ENCODE measurements at regions not wholly inside any gene's neighbourhood (a gene's known extent, or its start where the extent isn't known, plus 50 kb on each side); places are given as distances from the start of the nearest gene placed in this dataset.

DNA sequence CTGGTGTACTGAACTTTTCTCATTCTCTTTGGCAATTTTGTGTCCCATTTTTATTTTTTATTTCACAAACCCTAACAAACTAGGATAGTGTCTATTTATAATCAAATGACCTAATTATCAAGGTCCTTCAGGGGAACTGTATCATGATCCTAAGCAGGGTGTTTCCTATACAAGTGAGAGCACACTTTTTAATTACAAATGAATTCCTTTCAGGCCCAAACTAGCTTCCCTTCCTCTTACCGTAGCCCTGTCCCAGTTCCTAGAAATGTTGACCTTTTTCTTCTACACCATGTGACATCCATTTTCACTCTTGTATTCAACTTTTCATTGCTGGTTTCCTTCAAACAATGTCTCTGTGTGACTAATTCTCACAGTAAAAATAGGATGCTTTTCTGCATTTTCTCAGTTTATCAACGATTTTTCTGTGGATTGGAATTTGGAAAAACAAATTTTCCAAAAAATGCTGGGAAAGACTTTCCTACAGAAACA lies 411.4 kb downstream of the CCDC91 start:
- Mint-ChIP-seq H3K36me3 (no peaks in the 10 kb centered on the region), H3K27me3 (ENCODE audit: low read depth in 3 of 3) (peaks cover 0 to 2% (median 2%) of the 10 kb centered on the region in 3 donors), H3K9me3 (peaks cover 0 to 11% (median 2%) of the 10 kb centered on the region in 6 donors), H3K4me3 (no peak overlapping the region), H3K27ac (no peak overlapping the region), H3K4me1 (no peaks in the 10 kb centered on the region)
- no peak for DNase-seq

DNA sequence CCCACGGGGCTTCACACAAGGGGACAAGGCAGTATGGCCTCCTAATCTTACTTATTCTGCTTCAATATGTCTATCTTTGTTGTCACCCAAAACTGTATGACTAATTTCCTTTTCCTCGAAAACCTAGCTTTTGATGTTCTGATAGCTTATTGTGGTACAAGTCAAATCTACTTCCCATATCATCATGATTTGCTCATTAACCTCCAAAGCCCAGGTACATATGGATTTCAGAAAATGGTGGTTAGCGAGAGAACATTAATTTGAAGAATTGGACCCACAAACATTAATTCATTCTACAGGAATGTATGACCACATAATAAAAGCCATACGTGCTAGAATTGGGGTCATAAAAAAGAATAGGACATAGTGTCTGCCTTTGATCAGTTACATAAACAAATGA lies 412.5 kb downstream of the CCDC91 start:
- no peak overlapping the region for H3K27ac Mint-ChIP-seq
- peaks cover 5 to 23% (median 11%) of the 10 kb centered on the region in 6 donors for H3K9me3 Mint-ChIP-seq
- no peaks in the 10 kb centered on the region for H3K4me1 Mint-ChIP-seq
- H3K36me3 Mint-ChIP-seq: peaks cover 0 to 5% (median 1%) of the 10 kb centered on the region in 3 donors
- H3K27me3 Mint-ChIP-seq (ENCODE audit: low read depth in 3 of 3): peaks cover 0 to 2% (median 2%) of the 10 kb centered on the region in 3 donors
- H3K4me3 Mint-ChIP-seq: no peak overlapping the region
- DNase-seq: no peak

DNA sequence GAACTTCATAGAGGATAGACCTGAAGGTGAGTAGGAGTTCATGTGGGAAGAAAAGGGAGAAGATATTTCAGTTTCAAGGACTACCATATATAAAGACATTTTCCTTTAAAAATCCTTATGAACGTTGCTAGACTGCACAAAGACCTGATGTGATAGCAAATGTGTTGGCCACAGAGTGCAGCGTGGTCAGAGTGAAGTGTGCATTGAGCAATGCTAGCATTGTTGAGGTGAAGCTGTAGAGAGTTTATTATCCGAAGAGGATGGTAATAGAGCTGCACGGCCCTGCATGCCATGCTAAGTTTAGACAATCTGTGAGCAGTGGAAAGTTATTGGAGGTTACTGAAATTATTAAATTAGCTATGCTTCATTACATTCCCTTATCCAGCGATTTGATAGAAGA lies 413.0 kb downstream of the CCDC91 start:
- no peak for DNase-seq

DNA sequence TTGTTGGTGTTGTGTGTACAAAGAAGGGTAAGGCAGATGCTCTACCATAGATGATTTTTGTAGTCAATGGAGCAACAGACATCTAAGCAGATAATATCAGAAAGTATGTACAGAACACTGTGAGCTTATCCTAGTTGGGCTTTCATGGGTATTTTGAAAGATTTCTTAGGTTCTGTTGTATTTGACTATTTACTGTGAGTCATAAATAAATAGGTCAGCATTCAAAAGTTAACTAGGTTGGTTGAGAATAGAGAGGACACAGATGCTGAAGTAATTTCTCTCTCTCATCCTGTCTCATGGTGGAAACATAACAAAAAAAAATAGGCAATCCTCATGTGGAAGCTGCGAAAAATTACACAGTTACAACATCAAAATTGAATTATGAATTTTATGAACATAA lies 413.5 kb downstream of the CCDC91 start:
- Mint-ChIP-seq H3K36me3 (peaks cover 0 to 5% (median 3%) of the 10 kb centered on the region in 3 donors), H3K27ac (no peak overlapping the region), H3K4me1 (no peaks in the 10 kb centered on the region), H3K4me3 (no peak overlapping the region), H3K27me3 (ENCODE audit: low read depth in 3 of 3) (peaks cover 0 to 8% (median 2%) of the 10 kb centered on the region in 3 donors), H3K9me3 (peaks cover 6 to 33% (median 14%) of the 10 kb centered on the region in 6 donors)
- no peak for DNase-seq

More for the DNA sequence above, 413.0 kb downstream of the CCDC91 start:
- Mint-ChIP-seq H3K27me3 (ENCODE audit: low read depth in 3 of 3) (peaks cover 0 to 6% (median 2%) of the 10 kb centered on the region in 3 donors), H3K4me3 (no peak overlapping the region), H3K9me3 (peaks cover 6 to 28% (median 13%) of the 10 kb centered on the region in 6 donors), H3K27ac (no peak overlapping the region), H3K36me3 (peaks cover 0 to 5% (median 3%) of the 10 kb centered on the region in 3 donors), H3K4me1 (no peaks in the 10 kb centered on the region)

DNA sequence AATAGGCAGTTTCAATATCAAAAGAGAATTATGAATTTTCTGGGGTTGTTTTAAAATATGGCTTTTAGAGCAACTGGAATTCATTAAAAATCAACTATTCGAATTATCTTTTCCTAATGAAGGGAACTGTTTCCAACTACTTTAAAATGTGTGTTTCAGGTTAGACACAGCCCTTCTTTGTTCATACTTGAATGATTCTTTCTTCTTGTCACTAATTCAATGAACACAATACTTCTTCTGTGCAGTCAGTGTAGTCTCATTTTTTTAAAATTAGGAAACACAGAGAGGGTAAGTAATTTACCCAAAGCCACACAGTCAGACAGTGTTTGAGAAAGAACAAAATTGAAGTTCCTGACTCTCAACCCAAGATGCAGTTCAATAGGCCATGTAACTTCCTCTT lies 414.0 kb downstream of the CCDC91 start:
- H3K4me1 Mint-ChIP-seq: no peaks in the 10 kb centered on the region
- H3K36me3 Mint-ChIP-seq: peaks cover 0 to 5% (median 3%) of the 10 kb centered on the region in 3 donors
- H3K9me3 Mint-ChIP-seq: peaks cover 6 to 33% (median 14%) of the 10 kb centered on the region in 6 donors
- H3K27ac Mint-ChIP-seq: no peak overlapping the region
- DNase-seq: no peak
- no peak overlapping the region for H3K4me3 Mint-ChIP-seq
- peaks cover 0 to 8% (median 2%) of the 10 kb centered on the region in 3 donors for H3K27me3 Mint-ChIP-seq (ENCODE audit: low read depth in 3 of 3)

DNA sequence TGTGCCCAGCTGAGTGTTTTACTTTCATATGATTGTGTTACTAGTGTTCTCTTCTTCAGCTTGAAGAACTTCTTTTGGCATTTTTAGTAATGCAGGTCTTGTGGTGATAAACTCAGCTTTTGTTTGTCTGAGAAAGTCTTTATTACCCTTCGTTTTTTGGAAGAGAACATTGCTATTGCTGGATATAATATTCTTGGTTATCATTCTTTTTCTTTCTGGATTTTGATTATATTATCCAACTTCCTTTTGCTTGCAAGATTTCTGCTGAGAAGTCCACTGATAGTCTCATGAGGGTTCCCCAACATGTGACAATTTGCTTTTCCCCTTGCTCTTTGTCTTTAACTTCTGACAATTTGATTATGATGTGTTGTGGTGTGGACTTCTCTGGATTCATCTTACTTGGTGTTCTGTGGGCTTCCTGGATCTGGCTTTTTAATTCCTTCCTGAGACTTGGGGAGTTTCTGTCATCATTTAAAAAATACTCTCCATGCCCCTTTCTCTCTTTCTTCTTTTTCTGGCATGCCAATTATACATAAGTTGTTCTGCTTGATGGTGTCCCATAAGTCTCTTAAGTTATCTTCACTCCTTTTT lies 416.8 kb downstream of the CCDC91 start:
- H3K36me3 Mint-ChIP-seq: peaks cover 0 to 5% (median 3%) of the 10 kb centered on the region in 3 donors

DNA sequence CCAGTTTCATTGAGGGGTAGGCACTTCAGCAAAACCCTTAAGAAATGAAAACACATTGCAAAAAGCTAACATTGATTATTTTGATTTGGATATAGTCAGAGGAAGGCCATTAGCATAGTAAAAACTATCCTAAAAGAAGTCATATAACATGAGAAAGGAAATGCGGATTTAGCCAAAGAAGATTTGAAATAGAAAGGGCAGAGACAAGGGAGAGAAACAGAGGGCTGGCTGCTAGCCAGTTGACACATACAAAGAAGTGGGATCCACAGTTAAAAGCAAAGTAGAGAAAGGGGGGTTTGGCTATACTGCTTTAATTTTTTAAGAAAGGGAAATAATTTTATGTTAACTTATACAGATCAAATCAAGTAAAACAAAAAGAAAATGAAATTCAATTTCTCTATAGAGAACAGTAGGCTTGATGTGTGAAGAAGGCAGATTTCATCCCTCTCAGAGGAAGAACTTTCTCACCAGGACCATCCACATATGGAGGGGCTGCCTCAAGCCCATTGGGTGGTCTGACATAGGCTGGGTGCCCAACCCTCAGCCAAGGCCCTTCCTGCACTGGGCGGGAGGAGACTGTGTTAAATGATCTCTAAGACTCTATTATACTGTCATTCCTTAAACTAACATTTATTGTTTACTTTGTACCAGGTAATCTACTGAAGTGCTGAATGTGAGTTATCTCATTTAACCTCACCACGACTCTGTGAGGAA lies 420.3 kb downstream of the CCDC91 start:
- peaks cover 0 to 11% (median 0%) of the 10 kb centered on the region in 3 donors for H3K27me3 Mint-ChIP-seq (ENCODE audit: low read depth in 3 of 3)
- DNase-seq: no peak
- peaks cover 6 to 30% (median 16%) of the 10 kb centered on the region in 6 donors for H3K9me3 Mint-ChIP-seq
- peaks cover 0 to 5% (median 3%) of the 10 kb centered on the region in 3 donors for H3K36me3 Mint-ChIP-seq
- no peaks in the 10 kb centered on the region for H3K4me1 Mint-ChIP-seq
- H3K27ac Mint-ChIP-seq: no peak overlapping the region
- H3K4me3 Mint-ChIP-seq: no peak overlapping the region

More for the DNA sequence above, 416.8 kb downstream of the CCDC91 start:
- H3K27ac Mint-ChIP-seq: no peak overlapping the region
- peaks cover 0 to 11% (median 0%) of the 10 kb centered on the region in 3 donors for H3K27me3 Mint-ChIP-seq (ENCODE audit: low read depth in 3 of 3)
- H3K9me3 Mint-ChIP-seq: peaks cover 6 to 26% (median 16%) of the 10 kb centered on the region in 6 donors
- H3K4me3 Mint-ChIP-seq: no peak overlapping the region
- no peak for DNase-seq
- no peaks in the 10 kb centered on the region for H3K4me1 Mint-ChIP-seq

DNA sequence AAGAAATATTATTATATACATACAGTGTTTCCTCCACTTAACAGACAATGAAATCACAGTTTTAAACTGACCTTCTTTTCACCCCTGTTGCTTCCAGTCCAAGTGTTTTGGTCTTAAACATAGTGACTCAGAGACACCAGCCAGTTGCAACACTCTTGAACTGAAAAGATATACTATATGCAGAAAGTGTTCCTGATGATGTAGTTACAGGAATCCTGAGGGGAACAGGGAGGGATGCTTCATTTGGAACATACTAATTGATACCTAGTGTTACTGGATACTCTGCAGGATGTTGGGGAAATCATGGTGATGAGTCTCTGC lies 420.8 kb downstream of the CCDC91 start:
- peaks cover 0 to 7% (median 3%) of the 10 kb centered on the region in 3 donors for H3K36me3 Mint-ChIP-seq
- DNase-seq: no peak
- no peak overlapping the region for H3K27ac Mint-ChIP-seq
- H3K4me3 Mint-ChIP-seq: no peak overlapping the region
- no peaks in the 10 kb centered on the region for H3K4me1 Mint-ChIP-seq
- H3K27me3 Mint-ChIP-seq (ENCODE audit: low read depth in 3 of 3): peaks cover 0 to 11% (median 0%) of the 10 kb centered on the region in 3 donors
- peaks cover 6 to 31% (median 16%) of the 10 kb centered on the region in 6 donors for H3K9me3 Mint-ChIP-seq

DNA sequence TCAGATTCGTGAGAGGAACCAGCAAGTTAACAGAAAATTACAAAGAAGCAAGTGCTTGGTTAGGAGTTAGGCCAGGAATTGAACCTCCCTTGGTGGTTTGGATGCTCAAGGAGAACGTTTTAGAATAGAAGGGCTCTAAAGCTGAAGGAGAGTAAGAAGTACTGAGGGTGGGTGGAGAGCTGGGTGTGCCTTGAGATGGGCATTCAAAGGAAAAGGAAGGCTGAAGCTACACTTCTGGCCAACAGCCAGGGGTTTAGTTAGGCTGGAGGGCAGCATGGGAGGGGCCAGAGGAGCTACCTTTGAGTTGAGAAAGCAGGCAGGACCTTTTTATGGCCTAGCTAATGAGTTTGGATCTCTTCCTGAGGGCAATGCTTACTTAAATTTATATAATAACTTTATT lies 421.2 kb downstream of the CCDC91 start:
- no peak overlapping the region for H3K4me3 Mint-ChIP-seq
- H3K4me1 Mint-ChIP-seq: no peaks in the 10 kb centered on the region
- no peak overlapping the region for H3K27ac Mint-ChIP-seq
- peaks cover 0 to 10% (median 3%) of the 10 kb centered on the region in 3 donors for H3K36me3 Mint-ChIP-seq
- H3K9me3 Mint-ChIP-seq: peaks cover 8 to 29% (median 16%) of the 10 kb centered on the region in 6 donors
- H3K27me3 Mint-ChIP-seq (ENCODE audit: low read depth in 3 of 3): peaks cover 0 to 11% (median 0%) of the 10 kb centered on the region in 3 donors
- DNase-seq: no peak

DNA sequence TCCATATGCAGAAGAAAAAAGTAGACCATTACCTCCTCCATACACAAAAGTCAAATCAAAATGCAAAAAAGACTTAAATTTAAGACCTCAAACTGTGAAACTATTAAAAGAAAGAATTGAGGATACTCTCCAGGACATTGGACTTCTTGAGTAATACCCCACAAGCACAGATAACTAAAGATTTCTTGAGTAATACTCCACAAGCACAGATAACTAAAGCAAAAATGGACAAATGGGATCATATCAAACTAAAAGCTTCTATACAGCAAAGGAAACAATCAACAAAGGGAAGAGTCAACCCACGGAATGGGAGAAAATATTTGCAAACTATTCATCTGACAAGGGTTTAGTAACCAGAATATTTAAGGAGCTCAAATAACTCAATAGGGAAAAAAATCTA lies 427.9 kb downstream of the CCDC91 start:
- H3K36me3 Mint-ChIP-seq: peaks cover 0 to 5% (median 5%) of the 10 kb centered on the region in 3 donors
- H3K4me1 Mint-ChIP-seq: no peaks in the 10 kb centered on the region
- H3K4me3 Mint-ChIP-seq: no peak overlapping the region
- peaks cover 0 to 14% (median 5%) of the 10 kb centered on the region in 6 donors for H3K9me3 Mint-ChIP-seq
- no peak overlapping the region for H3K27ac Mint-ChIP-seq
- H3K27me3 Mint-ChIP-seq (ENCODE audit: low read depth in 3 of 3): peaks cover 0 to 1% (median 0%) of the 10 kb centered on the region in 3 donors
- no peak for DNase-seq

DNA sequence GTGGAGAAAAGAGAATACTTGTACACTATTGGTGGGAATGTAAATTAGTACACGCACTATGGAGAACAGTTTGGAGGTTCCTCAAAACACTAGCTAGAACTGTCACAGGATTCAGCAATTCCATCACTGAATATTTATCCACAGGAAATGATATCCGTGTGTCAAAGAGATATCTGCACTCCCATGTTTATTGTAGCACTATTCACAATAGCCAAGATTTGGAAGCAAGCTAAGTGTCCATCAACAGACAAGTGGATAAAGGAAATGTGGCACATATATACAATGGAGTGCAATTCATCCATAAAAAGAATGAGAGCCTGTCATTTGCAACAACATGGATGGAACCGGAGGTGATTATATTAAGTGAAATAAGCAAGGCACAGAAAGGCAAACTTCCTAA lies 428.5 kb downstream of the CCDC91 start:
- peaks cover 0 to 1% (median 0%) of the 10 kb centered on the region in 3 donors for H3K27me3 Mint-ChIP-seq (ENCODE audit: low read depth in 3 of 3)
- no peak overlapping the region for H3K27ac Mint-ChIP-seq
- peaks cover 0 to 5% (median 5%) of the 10 kb centered on the region in 3 donors for H3K36me3 Mint-ChIP-seq
- peaks cover 1 to 14% (median 5%) of the 10 kb centered on the region in 6 donors for H3K9me3 Mint-ChIP-seq
- H3K4me1 Mint-ChIP-seq: no peaks in the 10 kb centered on the region
- no peak overlapping the region for H3K4me3 Mint-ChIP-seq
- DNase-seq: no peak

DNA sequence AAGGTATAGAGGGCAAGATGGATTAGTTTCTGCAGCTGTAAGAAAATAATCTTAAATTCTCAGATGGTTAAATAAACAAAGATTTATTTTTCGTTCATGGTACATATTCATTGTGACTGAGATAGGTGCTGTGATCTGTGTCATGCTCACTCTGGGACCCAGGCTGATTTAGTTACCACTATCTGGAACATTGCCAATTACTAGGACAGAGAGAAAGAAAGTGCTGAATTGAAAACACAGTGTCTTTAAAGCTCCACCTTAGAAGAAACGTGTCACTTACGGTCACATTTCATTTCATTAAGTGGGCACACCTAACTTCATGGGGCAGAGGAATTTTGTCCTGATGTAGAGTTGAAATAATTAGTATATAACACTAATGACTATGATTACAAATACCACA lies 430.0 kb downstream of the CCDC91 start:
- Mint-ChIP-seq H3K9me3 (peaks cover 1 to 14% (median 5%) of the 10 kb centered on the region in 6 donors), H3K4me3 (no peak overlapping the region), H3K36me3 (peaks cover 0 to 5% (median 5%) of the 10 kb centered on the region in 3 donors), H3K4me1 (no peaks in the 10 kb centered on the region), H3K27ac (no peak overlapping the region), H3K27me3 (ENCODE audit: low read depth in 3 of 3) (peaks cover 0 to 1% (median 0%) of the 10 kb centered on the region in 3 donors)
- DNase-seq: no peak

DNA sequence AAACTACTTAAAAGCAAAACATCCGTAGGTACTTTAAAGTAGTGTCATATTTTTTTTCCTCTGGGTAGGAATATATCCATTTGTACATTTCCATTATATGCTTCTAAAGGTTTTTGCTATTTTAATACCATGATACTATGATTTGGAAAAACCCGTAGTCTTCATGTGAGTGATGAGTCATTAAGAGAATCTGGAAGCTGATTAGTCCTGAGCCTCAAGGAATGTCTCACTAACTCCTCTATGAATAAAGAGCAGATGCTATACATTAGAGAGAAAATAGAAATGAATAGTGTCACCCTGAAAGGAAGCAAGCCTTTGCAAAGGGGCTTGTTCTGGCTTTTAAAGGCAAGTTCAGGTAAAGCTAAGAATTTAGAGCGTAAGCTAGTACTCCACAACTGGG lies 432.1 kb downstream of the CCDC91 start:
- Mint-ChIP-seq H3K4me1 (no peaks in the 10 kb centered on the region), H3K9me3 (peaks cover 0 to 9% (median 0%) of the 10 kb centered on the region in 6 donors), H3K4me3 (no peak overlapping the region), H3K27me3 (ENCODE audit: low read depth in 3 of 3) (peaks cover 0 to 1% (median 0%) of the 10 kb centered on the region in 3 donors), H3K27ac (no peak overlapping the region), H3K36me3 (no peaks in the 10 kb centered on the region)
- no peak for DNase-seq

DNA sequence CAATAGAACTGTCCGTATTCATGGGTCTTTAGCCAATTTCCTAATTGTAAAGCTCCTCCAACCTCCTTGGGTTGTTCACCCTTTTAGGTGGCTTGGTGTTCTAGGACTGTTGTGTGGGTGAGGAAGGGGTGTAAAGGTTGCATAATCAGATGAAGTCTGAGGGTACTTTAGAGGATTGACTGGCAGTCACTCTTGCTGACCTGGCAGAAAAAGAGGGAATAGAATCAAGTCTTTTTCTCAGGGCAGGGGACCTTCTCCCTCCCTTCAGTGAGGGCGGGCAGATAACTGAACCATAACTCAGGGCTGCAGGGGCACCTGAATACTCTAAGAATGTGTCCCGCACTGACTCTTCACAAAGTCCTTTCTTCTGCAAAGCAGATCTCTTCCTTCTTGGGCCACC lies 436.2 kb downstream of the CCDC91 start:
- peaks cover 0 to 4% (median 0%) of the 10 kb centered on the region in 3 donors for H3K27me3 Mint-ChIP-seq (ENCODE audit: low read depth in 3 of 3)
- H3K4me3 Mint-ChIP-seq: no peak overlapping the region
- H3K4me1 Mint-ChIP-seq: no peaks in the 10 kb centered on the region
- H3K36me3 Mint-ChIP-seq: no peaks in the 10 kb centered on the region
- H3K9me3 Mint-ChIP-seq: peaks cover 0 to 9% (median 2%) of the 10 kb centered on the region in 6 donors
- no peak overlapping the region for H3K27ac Mint-ChIP-seq
- DNase-seq: no peak
